Central memory CD8-positive, alpha-beta T cell (primary cell): ENCODE measurements at regions not wholly inside any gene's neighbourhood (a gene's known extent, or its start where the extent isn't known, plus 50 kb on each side); places are given as distances from the start of the nearest gene placed in this dataset.
"Not testable (repeated sequence)": the region's sequence is repeated elsewhere in the genome, so short reads cannot be mapped to it uniquely, and the experiment has no call there.

Source experiments
- ATAC-seq: fragments of 150-1000 bp; cut with Tn5 transposase; replicated peaks from 2 replicates; pipeline ENCODE4 v1.10.0; 2022; ENCODE audit warnings: mild to moderate bottlenecking, moderate FRiP score, moderate number of reproducible peaks; ENCODE audit not compliant: poor library complexity, severe bottlenecking; ENCODE audit errors: extremely low read depth
- DNase-seq, 2 donors: peaks; one replicate each; pipeline ENCODE4 v3.0.0; 2021; ENCODE audit warnings: low spot score in 2 of 2
- H3K27ac Mint-ChIP-seq: one replicate; pipeline ENCODE4 v1.8.0; 2022; ENCODE audit warnings: low read depth, mild to moderate bottlenecking, moderate library complexity, mixed read lengths
- H3K27me3 Mint-ChIP-seq: one replicate; pipeline ENCODE4 v1.8.0; 2022; ENCODE audit warnings: mixed read lengths
- H3K36me3 Mint-ChIP-seq: one replicate; pipeline ENCODE4 v1.8.0; 2022; ENCODE audit warnings: mild to moderate bottlenecking, moderate library complexity, mixed read lengths; ENCODE audit not compliant: insufficient read depth
- H3K4me1 Mint-ChIP-seq: one replicate; pipeline ENCODE4 v1.8.0; 2022; ENCODE audit warnings: mixed read lengths
- H3K4me3 Mint-ChIP-seq: one replicate; pipeline ENCODE4 v1.8.0; 2022; ENCODE audit warnings: mild to moderate bottlenecking, moderate library complexity, mixed read lengths
- H3K9me3 Mint-ChIP-seq: one replicate; pipeline ENCODE4 v1.8.0; 2022; ENCODE audit warnings: mixed read lengths

- no peak for ATAC-seq
- DNase-seq, result no peak
- Mint-ChIP-seq H3K27ac (no peak overlapping the region), H3K36me3 (no peaks in the 10 kb centered on the region), H3K27me3 (no peaks in the 10 kb centered on the region), H3K4me3 (no peak overlapping the region), H3K4me1 (no peaks in the 10 kb centered on the region), H3K9me3 (peaks cover 23% of the 10 kb centered on the region)
Observed at GRCh38 chr10:65040796-65041195, 1519.6 kb downstream of the REEP3 start.

GRCh38 chr10:65041307-65041706, 1520.1 kb downstream of the REEP3 start:
- no peaks in the 10 kb centered on the region for H3K36me3 Mint-ChIP-seq
- no peak for DNase-seq
- no peaks in the 10 kb centered on the region for H3K4me1 Mint-ChIP-seq
- no peak overlapping the region for H3K4me3 Mint-ChIP-seq
- no peak for ATAC-seq
- H3K27ac Mint-ChIP-seq, result no peak overlapping the region
- H3K9me3 Mint-ChIP-seq, result peaks cover 22% of the 10 kb centered on the region
- no peaks in the 10 kb centered on the region for H3K27me3 Mint-ChIP-seq

GRCh38 chr10:65042496-65042895, 1521.3 kb downstream of the REEP3 start:
- no peak overlapping the region for H3K27ac Mint-ChIP-seq
- no peaks in the 10 kb centered on the region for H3K36me3 Mint-ChIP-seq
- peaks cover 26% of the 10 kb centered on the region for H3K9me3 Mint-ChIP-seq
- no peak overlapping the region for H3K4me3 Mint-ChIP-seq
- no peaks in the 10 kb centered on the region for H3K27me3 Mint-ChIP-seq
- no peaks in the 10 kb centered on the region for H3K4me1 Mint-ChIP-seq
- DNase-seq (no peak), ATAC-seq (no peak)

GRCh38 chr10:65046831-65047230, 1525.6 kb downstream of the REEP3 start:
- no peak overlapping the region for H3K27ac Mint-ChIP-seq
- H3K4me3 Mint-ChIP-seq, result no peak overlapping the region
- DNase-seq, result no peak
- no peaks in the 10 kb centered on the region for H3K4me1 Mint-ChIP-seq
- no peaks in the 10 kb centered on the region for H3K27me3 Mint-ChIP-seq
- peaks cover 29% of the 10 kb centered on the region for H3K9me3 Mint-ChIP-seq
- no peak for ATAC-seq
- no peaks in the 10 kb centered on the region for H3K36me3 Mint-ChIP-seq

- H3K36me3 Mint-ChIP-seq, ATAC-seq, H3K27me3 Mint-ChIP-seq, H3K4me3 Mint-ChIP-seq, H3K27ac Mint-ChIP-seq, DNase-seq, H3K4me1 Mint-ChIP-seq: not testable (repeated sequence)
- H3K9me3 Mint-ChIP-seq, result peaks cover 11% of the 10 kb centered on the region
Observed at GRCh38 chr10:65052111-65052510, 1530.9 kb downstream of the REEP3 start.

- not testable (repeated sequence) for H3K36me3 Mint-ChIP-seq, H3K27me3 Mint-ChIP-seq, H3K4me1 Mint-ChIP-seq, DNase-seq, H3K4me3 Mint-ChIP-seq, ATAC-seq, H3K9me3 Mint-ChIP-seq, H3K27ac Mint-ChIP-seq
Observed at GRCh38 chr10:65053397-65053796, 1532.2 kb downstream of the REEP3 start.

- H3K4me3 Mint-ChIP-seq, DNase-seq, H3K36me3 Mint-ChIP-seq, H3K4me1 Mint-ChIP-seq, H3K27ac Mint-ChIP-seq, ATAC-seq, H3K27me3 Mint-ChIP-seq: not testable (repeated sequence)
- peaks cover 11% of the 10 kb centered on the region for H3K9me3 Mint-ChIP-seq
Observed at GRCh38 chr10:65053831-65054351, 1532.7 kb downstream of the REEP3 start.

- not testable (repeated sequence) for H3K4me3 Mint-ChIP-seq, H3K36me3 Mint-ChIP-seq, H3K4me1 Mint-ChIP-seq, ATAC-seq, DNase-seq, H3K27me3 Mint-ChIP-seq, H3K27ac Mint-ChIP-seq
- H3K9me3 Mint-ChIP-seq, result peaks cover 11% of the 10 kb centered on the region
Observed at GRCh38 chr10:65054701-65055100, 1533.5 kb downstream of the REEP3 start.

GRCh38 chr10:65065278-65065677, 1544.1 kb downstream of the REEP3 start:
- Mint-ChIP-seq H3K4me1 (no peaks in the 10 kb centered on the region), H3K4me3 (no peak overlapping the region), H3K27ac (no peak overlapping the region), H3K36me3 (peaks cover 2% of the 10 kb centered on the region), H3K27me3 (no peaks in the 10 kb centered on the region), H3K9me3 (no peaks in the 10 kb centered on the region)
- ATAC-seq, result no peak
- DNase-seq, result no peak

- Mint-ChIP-seq H3K4me3 (no peak overlapping the region), H3K27me3 (no peaks in the 10 kb centered on the region), H3K36me3 (no peaks in the 10 kb centered on the region), H3K9me3 (peaks cover 12% of the 10 kb centered on the region), H3K27ac (no peak overlapping the region), H3K4me1 (no peaks in the 10 kb centered on the region)
- DNase-seq (no peak), ATAC-seq (no peak)
Observed at GRCh38 chr10:65083222-65083621, 1562.0 kb downstream of the REEP3 start.

- DNase-seq, result no peak
- no peak overlapping the region for H3K27ac Mint-ChIP-seq
- H3K36me3 Mint-ChIP-seq, result no peaks in the 10 kb centered on the region
- ATAC-seq, result no peak
- no peaks in the 10 kb centered on the region for H3K4me1 Mint-ChIP-seq
- peaks cover 5% of the 10 kb centered on the region for H3K9me3 Mint-ChIP-seq
- no peaks in the 10 kb centered on the region for H3K27me3 Mint-ChIP-seq
- no peak overlapping the region for H3K4me3 Mint-ChIP-seq
Observed at GRCh38 chr10:65090991-65091390, 1569.8 kb downstream of the REEP3 start.

GRCh38 chr10:65100146-65100545, 1578.9 kb downstream of the REEP3 start:
- DNase-seq (no peak), ATAC-seq (no peak)
- Mint-ChIP-seq H3K36me3 (no peaks in the 10 kb centered on the region), H3K27ac (no peak overlapping the region), H3K9me3 (peaks cover 16% of the 10 kb centered on the region), H3K4me1 (no peaks in the 10 kb centered on the region), H3K27me3 (no peaks in the 10 kb centered on the region), H3K4me3 (no peak overlapping the region)

- not testable (repeated sequence) for H3K27ac Mint-ChIP-seq, H3K27me3 Mint-ChIP-seq, H3K4me1 Mint-ChIP-seq, H3K4me3 Mint-ChIP-seq, H3K36me3 Mint-ChIP-seq, ATAC-seq, DNase-seq
- peaks cover 16% of the 10 kb centered on the region for H3K9me3 Mint-ChIP-seq
Observed at GRCh38 chr10:65100881-65101280, 1579.7 kb downstream of the REEP3 start.

- Mint-ChIP-seq H3K27ac (no peak overlapping the region), H3K36me3 (no peaks in the 10 kb centered on the region), H3K4me1 (no peaks in the 10 kb centered on the region), H3K9me3 (peaks cover 29% of the 10 kb centered on the region), H3K27me3 (no peaks in the 10 kb centered on the region), H3K4me3 (no peak overlapping the region)
- ATAC-seq, result no peak
- no peak for DNase-seq
Observed at GRCh38 chr10:65110009-65110408, 1588.8 kb downstream of the REEP3 start.
